ENCODE measurements at regions not wholly inside any gene's neighbourhood (a gene's known extent, or its start where the extent isn't known, plus 50 kb on each side); places are given as distances from the start of the nearest gene placed in this dataset.

DNA sequence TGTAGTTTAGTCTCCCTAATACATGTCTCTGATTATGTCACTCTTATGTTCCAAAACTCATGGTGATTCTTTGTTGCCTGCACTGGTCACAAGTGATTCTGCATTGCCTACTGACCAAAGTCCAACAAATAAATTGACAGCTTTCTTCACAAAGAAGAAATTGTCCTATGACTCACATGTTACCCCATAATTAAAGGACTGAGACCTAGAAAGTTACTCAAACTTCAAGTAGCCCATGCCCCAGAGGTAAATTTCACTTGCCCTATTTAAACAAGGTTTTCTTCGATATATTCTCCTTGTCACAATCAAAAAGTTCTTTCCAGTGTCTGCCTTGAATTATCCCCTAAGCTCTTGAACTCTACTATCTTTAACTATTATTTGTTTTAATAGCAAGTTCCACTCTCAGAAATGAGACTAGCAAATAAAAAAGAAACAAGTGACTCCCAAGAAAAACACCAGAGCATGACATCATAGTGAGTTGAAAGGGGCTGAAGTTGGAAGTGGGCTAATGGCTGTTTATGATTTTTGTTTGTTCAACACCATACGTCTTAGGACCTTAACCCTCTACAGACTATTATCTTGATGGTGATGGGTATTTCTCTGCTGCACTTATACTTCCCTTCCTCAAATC is 94.5 kb upstream of the BLID start:
- TF ChIP-seq, protein P1, sequence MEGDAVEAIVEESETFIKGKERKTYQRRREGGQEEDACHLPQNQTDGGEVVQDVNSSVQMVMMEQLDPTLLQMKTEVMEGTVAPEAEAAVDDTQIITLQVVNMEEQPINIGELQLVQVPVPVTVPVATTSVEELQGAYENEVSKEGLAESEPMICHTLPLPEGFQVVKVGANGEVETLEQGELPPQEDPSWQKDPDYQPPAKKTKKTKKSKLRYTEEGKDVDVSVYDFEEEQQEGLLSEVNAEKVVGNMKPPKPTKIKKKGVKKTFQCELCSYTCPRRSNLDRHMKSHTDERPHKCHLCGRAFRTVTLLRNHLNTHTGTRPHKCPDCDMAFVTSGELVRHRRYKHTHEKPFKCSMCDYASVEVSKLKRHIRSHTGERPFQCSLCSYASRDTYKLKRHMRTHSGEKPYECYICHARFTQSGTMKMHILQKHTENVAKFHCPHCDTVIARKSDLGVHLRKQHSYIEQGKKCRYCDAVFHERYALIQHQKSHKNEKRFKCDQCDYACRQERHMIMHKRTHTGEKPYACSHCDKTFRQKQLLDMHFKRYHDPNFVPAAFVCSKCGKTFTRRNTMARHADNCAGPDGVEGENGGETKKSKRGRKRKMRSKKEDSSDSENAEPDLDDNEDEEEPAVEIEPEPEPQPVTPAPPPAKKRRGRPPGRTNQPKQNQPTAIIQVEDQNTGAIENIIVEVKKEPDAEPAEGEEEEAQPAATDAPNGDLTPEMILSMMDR (IDR thresholded peaks at IDR 0.05) = no peak
- TF ChIP-seq POLR2A (IDR thresholded peaks at IDR 0.05) = no peak

All from tibial nerve (tissue), 3 donors.